Nucleus accumbens (tissue), 56 donors: ENCODE measurements at regions not wholly inside any gene's neighbourhood (a gene's known extent, or its start where the extent isn't known, plus 50 kb on each side); places are given as distances from the start of the nearest gene placed in this dataset.
A peak's percentile ranks its signal among the peaks of the same experiment; 100 is the strongest.
"Not testable (repeated sequence)": the region's sequence is repeated elsewhere in the genome, so short reads cannot be mapped to it uniquely, and the experiment has no call there.

Experiments
- DNase-seq, 56 donors: peaks; one replicate each; lab custom pipeline; 2025; lab: John Stamatoyannopoulos, UW

- DNase-seq: no peak
Measured at GRCh38 chr4:81594490-81595159, 122.9 kb upstream of the RASGEF1B start.

- no peak for DNase-seq
Measured at GRCh38 chr4:81592701-81593100, 121.0 kb upstream of the RASGEF1B start.

DNA sequence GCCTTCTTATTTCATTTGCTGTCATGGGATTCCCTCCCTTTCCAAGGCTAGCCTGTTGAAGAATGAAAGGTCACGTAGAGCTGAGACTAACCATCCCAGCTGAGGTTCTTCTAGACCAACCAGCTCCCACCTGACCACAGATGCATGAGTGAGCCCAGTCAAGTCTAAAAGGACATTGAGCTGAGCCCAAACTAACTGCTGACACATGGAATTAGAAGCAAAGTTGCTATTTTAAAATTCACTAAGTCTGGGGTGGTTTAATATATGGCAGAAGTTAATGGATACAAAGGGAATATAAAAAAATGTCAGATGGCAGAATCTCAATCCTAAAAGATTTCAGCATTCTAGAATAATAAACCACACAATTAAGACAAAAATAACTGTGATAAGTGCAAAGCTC, 118.9 kb upstream of the RASGEF1B start:
- no peak for DNase-seq

DNA sequence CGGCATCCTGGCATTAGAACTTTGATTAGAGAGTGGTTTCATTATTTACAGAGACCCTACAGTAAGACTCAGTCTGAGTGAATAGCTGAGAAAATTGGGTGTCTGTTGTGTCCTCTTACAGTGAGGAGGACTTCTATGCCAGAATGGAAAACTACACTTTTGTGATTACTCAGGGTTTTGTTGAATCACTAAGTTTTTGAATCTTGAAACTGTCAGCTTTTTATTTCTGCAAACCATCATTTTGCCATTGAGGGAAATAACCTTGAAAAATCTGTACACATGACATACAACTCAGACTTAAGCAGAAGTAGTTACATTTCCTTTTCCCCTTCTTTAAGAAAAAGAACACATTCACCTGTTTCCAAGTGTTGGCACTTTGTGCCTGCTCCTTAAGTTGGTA, 117.6 kb upstream of the RASGEF1B start:
- DNase-seq: no peak

DNA sequence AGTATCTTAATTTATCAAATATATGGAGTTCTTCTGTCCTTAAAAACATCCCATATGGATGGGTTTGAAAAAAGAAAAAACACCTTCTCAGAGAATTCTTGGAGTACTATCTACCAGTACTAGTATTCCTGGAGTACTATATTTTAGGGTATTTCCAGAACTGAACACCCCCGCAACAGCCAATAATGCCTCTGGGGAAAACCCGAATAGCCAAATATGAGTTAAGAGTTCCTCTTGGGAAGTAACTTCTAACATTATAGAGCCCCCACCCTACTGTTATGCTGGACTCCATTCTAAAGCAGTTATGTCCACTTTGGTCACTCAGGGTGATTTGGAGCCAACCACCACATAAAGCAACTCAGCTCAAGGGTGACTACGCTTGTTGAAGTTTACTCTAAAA, 115.0 kb upstream of the RASGEF1B start:
- no peak for DNase-seq

GRCh38 chr4:81580994-81581374, 109.3 kb upstream of the RASGEF1B start:
- not testable (repeated sequence) for DNase-seq

DNA sequence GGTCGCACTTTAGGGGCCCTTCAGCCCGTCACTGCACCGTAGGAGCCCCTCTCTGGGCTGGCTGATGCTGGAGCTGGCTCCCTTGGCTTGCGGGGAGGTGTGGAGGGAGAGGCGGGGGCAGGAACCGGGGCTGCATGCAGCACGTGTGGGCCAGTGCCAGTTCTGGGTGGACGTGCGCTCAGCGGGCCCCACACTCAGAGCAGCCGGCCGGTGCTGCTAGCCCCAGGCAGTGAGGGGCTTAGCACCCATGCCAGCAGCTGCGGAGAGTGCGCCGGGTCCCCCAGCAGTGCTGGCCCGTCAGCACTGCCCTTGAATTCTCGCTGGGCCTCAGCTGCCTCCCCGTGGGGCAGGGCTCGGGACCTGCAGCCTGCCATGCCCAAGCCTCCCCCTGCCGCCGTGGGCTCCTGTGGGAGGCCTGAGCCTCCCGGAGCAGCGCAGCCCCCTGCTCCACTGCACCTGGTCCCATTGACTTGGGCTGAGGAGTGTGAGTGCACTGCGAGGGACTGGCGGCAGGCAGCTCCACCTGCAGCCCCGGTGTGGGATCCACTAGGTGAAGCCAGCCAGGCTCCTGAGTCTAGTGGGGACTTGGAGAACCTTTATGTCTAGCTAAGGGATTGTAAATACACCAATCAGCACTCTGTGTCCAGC, 108.8 kb upstream of the RASGEF1B start:
- peak in 1 of 56 donors; percentile 2 for DNase-seq

DNA sequence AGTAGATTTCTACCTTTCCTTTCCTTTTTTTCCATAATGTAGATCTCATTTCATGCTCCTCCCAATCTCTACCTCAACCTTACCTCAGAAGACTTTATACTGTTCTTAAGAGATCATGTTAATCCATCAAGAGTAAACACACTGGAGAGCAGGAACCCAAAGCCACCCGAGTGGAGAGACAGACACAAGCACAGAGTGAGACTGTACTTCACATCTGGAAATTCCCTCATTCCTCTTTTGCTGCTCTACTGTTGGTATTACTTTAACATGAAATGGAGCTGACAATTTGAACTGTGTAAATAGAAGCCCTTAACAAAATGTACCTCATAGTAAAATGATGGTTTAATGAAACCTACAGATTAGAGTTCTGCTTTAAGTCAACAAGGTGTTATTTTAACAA, 105.7 kb upstream of the RASGEF1B start:
- DNase-seq: no peak

GRCh38 chr4:81574991-81575390, 103.3 kb upstream of the RASGEF1B start:
- no peak for DNase-seq

DNA sequence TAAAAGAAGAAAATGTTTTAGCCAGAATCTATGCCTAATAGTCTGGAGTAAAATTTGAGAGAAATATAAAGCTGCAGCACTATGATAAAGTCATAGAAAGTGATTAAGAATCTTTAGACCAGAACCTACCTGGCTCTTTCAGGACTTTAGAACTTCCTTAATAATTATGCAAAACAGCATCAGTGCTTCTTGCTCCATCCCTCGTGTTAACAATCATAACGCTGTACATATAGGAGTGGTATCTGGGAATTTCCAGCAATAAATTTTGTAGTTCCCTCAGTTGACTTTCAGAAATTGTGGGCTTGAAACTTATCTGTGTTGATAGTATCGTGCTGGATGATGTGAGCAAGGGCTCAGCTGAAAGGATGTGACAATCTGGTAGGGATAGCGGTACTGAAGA, 102.1 kb upstream of the RASGEF1B start:
- DNase-seq: no peak

- DNase-seq: no peak
Measured at GRCh38 chr4:81572402-81572801, 100.7 kb upstream of the RASGEF1B start.

GRCh38 chr4:81571105-81571504, 99.4 kb upstream of the RASGEF1B start:
- no peak for DNase-seq

- DNase-seq: peak in 1 of 56 donors; percentile 10
Measured at GRCh38 chr4:81566161-81566591, 94.5 kb upstream of the RASGEF1B start.

- DNase-seq: peak in 54 of 56 donors; percentile 2 to 87 (median 63)
Measured at GRCh38 chr4:81565142-81565870, 93.6 kb upstream of the RASGEF1B start.

- DNase-seq: no peak
Measured at GRCh38 chr4:81564025-81564424, 92.3 kb upstream of the RASGEF1B start.

DNA sequence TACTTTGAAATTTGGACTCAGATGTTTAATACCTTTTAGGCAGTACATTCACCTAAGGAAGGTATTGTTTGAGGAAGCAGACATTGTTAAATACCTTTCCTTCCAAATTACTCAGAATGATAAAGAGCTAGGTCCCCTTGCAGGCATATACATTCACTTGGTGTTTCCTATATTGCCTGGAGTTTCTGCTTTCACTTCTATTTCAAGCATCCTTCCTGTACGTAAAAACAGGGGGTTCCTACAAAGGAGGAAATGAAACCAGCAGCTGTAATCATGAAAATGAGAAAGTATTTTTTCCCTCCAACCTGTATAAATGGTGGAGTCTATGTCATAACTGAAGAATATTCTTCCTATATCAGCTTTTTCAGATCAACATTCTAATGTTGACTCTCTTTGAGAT, 90.4 kb upstream of the RASGEF1B start:
- DNase-seq: no peak

GRCh38 chr4:81557306-81557705, 85.6 kb upstream of the RASGEF1B start:
- DNase-seq: no peak

DNA sequence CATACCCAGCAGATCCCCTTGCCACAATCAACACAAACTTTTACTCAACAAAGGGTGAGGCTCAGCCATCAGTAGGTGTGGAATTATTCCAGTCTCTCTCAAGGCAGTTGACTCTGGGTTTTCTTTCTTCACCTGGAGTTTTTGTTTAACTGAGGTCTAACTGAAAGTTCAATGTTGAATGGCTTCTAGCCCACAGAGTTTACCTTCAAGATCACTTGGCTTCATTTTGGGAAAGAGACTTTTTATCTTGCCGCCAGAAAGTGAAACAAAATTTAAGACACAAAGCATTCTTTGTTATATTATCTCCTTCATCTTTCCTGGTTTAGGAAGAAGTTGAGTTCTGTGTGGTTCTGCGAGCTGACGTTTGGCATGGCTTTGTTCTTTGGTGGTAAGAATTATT, 83.8 kb upstream of the RASGEF1B start:
- DNase-seq: no peak

DNA sequence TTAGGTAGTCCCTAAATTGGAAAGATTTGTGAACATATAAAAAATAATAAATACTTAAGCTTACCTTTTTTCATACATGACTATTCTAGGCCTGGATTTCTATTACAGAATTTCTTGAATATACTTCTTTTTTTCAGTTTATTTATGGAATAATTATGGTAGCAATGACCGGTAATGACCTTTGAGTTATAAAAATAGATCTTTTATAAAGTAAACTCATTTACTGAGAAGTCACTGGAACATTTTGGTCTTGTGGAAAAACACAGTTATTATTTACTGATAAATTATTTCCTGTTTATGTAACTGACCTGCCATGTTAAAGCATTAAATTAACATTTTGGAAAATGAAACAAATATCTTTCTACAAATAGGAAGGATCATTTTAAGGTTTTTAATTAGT, 80.4 kb upstream of the RASGEF1B start:
- DNase-seq: no peak

DNA sequence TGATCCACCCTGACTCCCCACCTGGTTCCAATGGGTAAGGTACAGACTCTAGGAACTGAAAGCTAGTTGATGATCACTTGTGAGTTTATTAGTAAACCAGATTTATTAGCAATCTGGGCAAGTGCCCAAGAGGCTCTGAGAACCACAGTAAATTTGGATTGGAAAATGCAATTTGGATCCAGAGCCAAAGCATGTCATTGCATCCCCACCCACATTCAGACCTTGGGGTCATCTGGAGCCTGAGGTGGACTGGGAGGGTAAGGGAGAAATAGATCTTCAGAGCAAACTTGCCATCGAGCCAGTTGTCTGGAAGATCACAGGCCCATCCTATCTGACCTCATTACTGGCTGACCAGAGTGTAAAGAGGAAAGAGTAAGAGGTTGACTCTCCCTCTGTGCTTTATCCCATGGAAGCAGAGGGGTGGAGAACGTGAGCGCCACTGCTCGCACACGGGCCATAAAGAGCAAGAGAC, 78.7 kb upstream of the RASGEF1B start:
- DNase-seq: no peak

GRCh38 chr4:81549984-81550383, 78.3 kb upstream of the RASGEF1B start:
- DNase-seq: peak in 5 of 56 donors; percentile 1 to 16 (median 4)

DNA sequence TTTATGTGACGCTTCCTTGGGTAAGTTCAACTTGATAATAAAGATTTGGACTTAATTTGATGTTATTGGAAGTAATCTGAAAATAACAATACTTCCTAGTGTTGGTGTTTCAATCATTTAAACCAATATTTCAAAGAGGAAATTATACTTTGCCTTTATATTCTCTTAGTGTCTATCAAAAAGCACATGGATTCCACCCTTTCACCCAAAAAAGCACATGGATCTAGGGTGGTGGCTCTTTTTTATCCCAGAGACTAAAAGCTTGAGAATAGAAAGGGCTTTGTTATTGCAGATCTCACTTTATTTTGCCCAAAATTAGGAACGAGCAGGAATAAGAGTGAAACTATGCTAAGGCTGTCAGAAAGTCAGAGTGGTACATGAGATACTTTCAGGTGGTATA, 75.1 kb upstream of the RASGEF1B start:
- DNase-seq: no peak
